ENCODE measurements at regions not wholly inside any gene's neighbourhood (a gene's known extent, or its start where the extent isn't known, plus 50 kb on each side); places are given as distances from the start of the nearest gene placed in this dataset.

GRCh38 chr4:83658806-83659205 is 122.9 kb downstream of the GPAT3 start:
- H3K9me3 Mint-ChIP-seq = no peaks in the 10 kb centered on the region
- no peak overlapping the region for H3K4me3 Mint-ChIP-seq
- no peaks in the 10 kb centered on the region for H3K36me3 Mint-ChIP-seq (ENCODE audit: low read depth)
- H3K27ac Mint-ChIP-seq = no peak overlapping the region
- no peaks in the 10 kb centered on the region for H3K27me3 Mint-ChIP-seq (ENCODE audit: low read depth)
- TF ChIP-seq CTCF (IDR thresholded peaks at IDR 0.05; ENCODE audit: unreplicated experiment in 3 of 3) = no peak
- H3K4me1 Mint-ChIP-seq = no peaks in the 10 kb centered on the region

- Mint-ChIP-seq H3K27me3 (ENCODE audit: low read depth) (no peaks in the 10 kb centered on the region), H3K9me3 (no peaks in the 10 kb centered on the region), H3K36me3 (ENCODE audit: low read depth) (no peaks in the 10 kb centered on the region), H3K4me1 (no peaks in the 10 kb centered on the region), H3K4me3 (no peak overlapping the region), H3K27ac (no peak overlapping the region)
- no peak for TF ChIP-seq CTCF (IDR thresholded peaks at IDR 0.05; ENCODE audit: unreplicated experiment in 3 of 3)
Measured at GRCh38 chr4:83657336-83657735, 121.4 kb downstream of the GPAT3 start.
